ENCODE measurements at regions not wholly inside any gene's neighbourhood (a gene's known extent, or its start where the extent isn't known, plus 50 kb on each side); places are given as distances from the start of the nearest gene placed in this dataset.

DNA sequence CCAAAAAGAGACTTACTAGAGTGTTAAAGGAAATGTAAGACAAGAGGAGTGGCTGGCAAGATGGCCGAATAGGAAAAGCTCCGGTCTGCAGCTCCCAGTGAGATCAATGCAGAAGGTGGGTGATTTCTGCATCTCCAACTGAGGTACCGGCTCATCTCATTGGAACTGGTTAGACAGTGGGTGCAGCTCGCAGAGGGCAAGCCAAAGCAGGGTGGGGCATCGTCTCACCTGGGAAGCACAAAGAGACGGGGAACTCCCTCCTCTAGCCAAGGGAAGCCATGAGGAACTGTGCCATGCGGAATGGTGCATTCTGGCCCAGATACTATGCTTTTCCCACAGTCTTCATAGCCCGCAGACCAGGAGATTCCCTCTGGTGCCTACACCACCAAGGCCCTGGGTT is 308.7 kb downstream of the AGTPBP1 start:
- peaks cover 7% of the 10 kb centered on the region for H3K4me1 Mint-ChIP-seq (ENCODE audit: low read depth)
- H3K27ac Mint-ChIP-seq = no peak overlapping the region
- no peaks in the 10 kb centered on the region for H3K36me3 Mint-ChIP-seq (ENCODE audit: insufficient read depth)
- H3K27me3 Mint-ChIP-seq = peaks cover 4% of the 10 kb centered on the region
- H3K4me3 Mint-ChIP-seq (ENCODE audit: low read depth) = no peak overlapping the region
- DNase-seq (ENCODE audit: low spot score, unreplicated experiment) = no peak
- H3K9me3 Mint-ChIP-seq (ENCODE audit: low read depth) = peaks cover 21% of the 10 kb centered on the region
- no peak for TF ChIP-seq CTCF (IDR thresholded peaks at IDR 0.05; ENCODE audit: unreplicated experiment)

DNA sequence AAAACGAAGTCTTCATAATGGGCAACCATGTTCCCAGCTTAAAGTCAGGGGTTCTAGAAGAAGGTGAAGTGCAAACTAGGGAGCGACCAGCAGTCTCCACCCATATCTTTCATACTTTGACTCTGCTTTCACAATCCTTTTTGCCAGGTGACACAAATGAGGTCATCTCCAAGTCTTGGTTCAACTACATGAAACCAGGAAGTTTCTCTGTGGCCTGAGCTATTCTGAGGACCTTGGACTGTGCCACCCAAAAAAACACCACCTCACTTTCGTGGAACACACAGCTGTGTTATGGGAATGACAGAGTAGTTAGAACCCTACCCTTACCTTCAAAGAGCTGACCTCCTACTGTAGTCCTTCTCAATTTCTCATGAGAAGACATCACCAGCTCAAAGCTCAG is 309.2 kb downstream of the AGTPBP1 start:
- Mint-ChIP-seq H3K4me3 (ENCODE audit: low read depth) (no peak overlapping the region), H3K27ac (no peak overlapping the region), H3K36me3 (ENCODE audit: insufficient read depth) (no peaks in the 10 kb centered on the region), H3K4me1 (ENCODE audit: low read depth) (peaks cover 8% of the 10 kb centered on the region), H3K27me3 (peaks cover 5% of the 10 kb centered on the region), H3K9me3 (ENCODE audit: low read depth) (peaks cover 17% of the 10 kb centered on the region)
- DNase-seq (ENCODE audit: low spot score, unreplicated experiment) = no peak
- TF ChIP-seq CTCF (IDR thresholded peaks at IDR 0.05; ENCODE audit: unreplicated experiment) = no peak

- Mint-ChIP-seq H3K4me3 (ENCODE audit: low read depth) (no peak overlapping the region), H3K36me3 (ENCODE audit: insufficient read depth) (no peaks in the 10 kb centered on the region), H3K9me3 (ENCODE audit: low read depth) (peaks cover 12% of the 10 kb centered on the region), H3K27me3 (peaks cover 12% of the 10 kb centered on the region), H3K4me1 (ENCODE audit: low read depth) (peaks cover 8% of the 10 kb centered on the region), H3K27ac (no peak overlapping the region)
- no peak for DNase-seq (ENCODE audit: low spot score, unreplicated experiment)
- TF ChIP-seq CTCF (IDR thresholded peaks at IDR 0.05; ENCODE audit: unreplicated experiment) = no peak
Observed at GRCh38 chr9:85431339-85432102, 310.2 kb downstream of the AGTPBP1 start.

GRCh38 chr9:85430659-85431338 is 311.0 kb downstream of the AGTPBP1 start:
- H3K27ac Mint-ChIP-seq = no peak overlapping the region
- H3K27me3 Mint-ChIP-seq = peaks cover 12% of the 10 kb centered on the region
- H3K4me3 Mint-ChIP-seq (ENCODE audit: low read depth) = no peak overlapping the region
- peaks cover 8% of the 10 kb centered on the region for H3K4me1 Mint-ChIP-seq (ENCODE audit: low read depth)
- H3K36me3 Mint-ChIP-seq (ENCODE audit: insufficient read depth) = no peaks in the 10 kb centered on the region
- peaks cover 5% of the 10 kb centered on the region for H3K9me3 Mint-ChIP-seq (ENCODE audit: low read depth)
- no peak for DNase-seq (ENCODE audit: low spot score, unreplicated experiment)
- no peak for TF ChIP-seq CTCF (IDR thresholded peaks at IDR 0.05; ENCODE audit: unreplicated experiment)

- H3K27me3 Mint-ChIP-seq = peaks cover 12% of the 10 kb centered on the region
- no peak for DNase-seq (ENCODE audit: low spot score, unreplicated experiment)
- H3K4me1 Mint-ChIP-seq (ENCODE audit: low read depth) = peaks cover 7% of the 10 kb centered on the region
- no peak overlapping the region for H3K4me3 Mint-ChIP-seq (ENCODE audit: low read depth)
- no peaks in the 10 kb centered on the region for H3K36me3 Mint-ChIP-seq (ENCODE audit: insufficient read depth)
- no peak overlapping the region for H3K27ac Mint-ChIP-seq
- no peak for TF ChIP-seq CTCF (IDR thresholded peaks at IDR 0.05; ENCODE audit: unreplicated experiment)
- peaks cover 3% of the 10 kb centered on the region for H3K9me3 Mint-ChIP-seq (ENCODE audit: low read depth)
Observed at GRCh38 chr9:85428230-85428629, 313.5 kb downstream of the AGTPBP1 start.
